A673 (cell line): ENCODE measurements at regions not wholly inside any gene's neighbourhood (a gene's known extent, or its start where the extent isn't known, plus 50 kb on each side); places are given as distances from the start of the nearest gene placed in this dataset.

Source experiments
- BruUV-seq: library from RNA; stranded (reverse); fragments of 400-500 nt; replicated peaks from 2 replicates; lab custom pipeline; 2021; lab: Mats Ljungman, UMichigan
- CTCF ChIA-PET: fragments of 300-600 bp; sonication (Branson Sonifier 250); formaldehyde crosslinking; loops from one replicate; lab custom pipeline; 2022; ENCODE audit warnings: antibody characterized with exemption; lab: Charles Lee
- POLR2A ChIA-PET: fragments of 300-600 bp; sonication (Branson Sonifier 250); formaldehyde crosslinking; loops from one replicate; lab custom pipeline; 2022; ENCODE audit warnings: antibody characterized with exemption; ENCODE audit not compliant: low non-redundant PET; lab: Charles Lee
- DNase-seq: peaks from one replicate; pipeline ENCODE4 v3.0.0-alpha.2; 2015; ENCODE audit warnings: low spot score
- H3K27ac ChIP-seq: fragments of 200-600 bp; sonication (generic); 2 replicates; pipeline ENCODE4 v1.5.1; 2016; ENCODE audit warnings: mixed run types, low read depth, mild to moderate bottlenecking, mixed read lengths, antibody characterized with exemption, low read length; ENCODE audit not compliant: poor library complexity, severe bottlenecking
- H3K27me3 ChIP-seq: fragments of 200-600 bp; sonication (generic); replicated peaks from 2 replicates; pipeline ENCODE4 v1.6.1; 2017; ENCODE audit warnings: mixed run types, low read depth, mild to moderate bottlenecking, mixed read lengths, antibody characterized with exemption, low read length; ENCODE audit not compliant: insufficient read depth, poor library complexity
- H3K36me3 ChIP-seq: fragments of 200-600 bp; sonication (generic); 2 replicates; pipeline ENCODE4 v1.6.1; 2016; ENCODE audit warnings: mixed run types, mild to moderate bottlenecking, mixed read lengths, antibody characterized with exemption, low read length; ENCODE audit not compliant: insufficient read depth, poor library complexity, severe bottlenecking
- H3K4me1 ChIP-seq: fragments of 200-600 bp; sonication (generic); 2 replicates; pipeline ENCODE4 v1.6.1; 2017; ENCODE audit warnings: mixed run types, mild to moderate bottlenecking, mixed read lengths, antibody characterized with exemption, low read length; ENCODE audit not compliant: insufficient read depth, poor library complexity, severe bottlenecking
- H3K4me3 ChIP-seq: fragments of 200-600 bp; sonication (generic); 2 replicates; pipeline ENCODE4 v1.5.1; 2016; ENCODE audit warnings: low read depth, mixed run types, mild to moderate bottlenecking, mixed read lengths, low read length; ENCODE audit not compliant: poor library complexity, severe bottlenecking
- H3K9me3 ChIP-seq: fragments of 200-600 bp; sonication (generic); 2 replicates; pipeline ENCODE4 v1.6.1; 2016; ENCODE audit warnings: mixed run types, low read depth, mild to moderate bottlenecking, mixed read lengths, antibody characterized with exemption, low read length; ENCODE audit not compliant: poor library complexity, severe bottlenecking
- CTCF ChIP-seq: fragments of 300-800, 200-600 bp; sonication (generic); conservative IDR thresholded peaks from 2 replicates; pipeline ENCODE4 v1.5.1; 2017; ENCODE audit warnings: low read depth, mild to moderate bottlenecking, antibody characterized with exemption, low read length, moderate library complexity, mixed read lengths
- EZH2 ChIP-seq: fragments of 200-600 bp; sonication (generic); IDR thresholded peaks from 2 replicates; pipeline ENCODE4 v1.6.1; 2017; ENCODE audit warnings: borderline replicate concordance, low read depth, mild to moderate bottlenecking, mixed read lengths, antibody characterized with exemption, low read length; ENCODE audit not compliant: poor library complexity, severe bottlenecking
- intact Hi-C: fragments of 100-400 bp; cut with micrococcal nuclease; formaldehyde crosslinking; loops from one replicate; pipeline ENCODE4 v1.10.0; 2022; ENCODE audit not compliant: unreplicated experiment

GRCh38 chr1:191305370-191305769 lies 827.7 kb upstream of the BRINP3 start:
- Histone ChIP-seq H3K27me3 (no peaks in the 10 kb centered on the region), H3K27ac (no peak overlapping the region), H3K4me1 (no peaks in the 10 kb centered on the region), H3K9me3 (peaks cover 1% of the 10 kb centered on the region), H3K36me3 (no peaks in the 10 kb centered on the region), H3K4me3 (no peak overlapping the region)
- TF ChIP-seq CTCF (no peak), EZH2 (no peak)
- no peak for DNase-seq
- ChIA-PET POLR2A (no interaction called here), CTCF (no interaction called here)
- intact Hi-C loops = no loop called here
- no TSS peak for BruUV-seq

DNA sequence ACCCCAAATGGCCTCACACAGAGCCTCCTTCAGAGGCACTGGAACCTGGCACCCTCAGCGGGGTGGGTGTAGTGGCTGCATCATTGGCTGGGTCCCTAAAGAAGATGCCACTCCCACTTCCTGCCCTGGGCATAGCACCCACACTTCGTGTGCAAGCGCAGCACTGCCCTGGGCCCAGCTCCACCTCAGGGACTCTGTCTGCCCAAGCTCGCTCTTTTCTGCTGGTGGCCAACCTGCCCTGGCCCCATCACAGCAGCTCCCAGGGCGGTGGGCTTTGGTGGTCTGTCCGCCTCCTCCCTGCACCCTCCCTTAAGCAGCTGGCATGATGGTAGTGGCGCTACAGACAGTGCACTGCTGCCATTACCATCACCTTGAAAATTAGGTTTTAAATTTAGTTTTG lies 829.3 kb upstream of the BRINP3 start:
- Histone ChIP-seq H3K27me3 (no peaks in the 10 kb centered on the region), H3K27ac (no peak overlapping the region), H3K4me3 (no peak overlapping the region), H3K4me1 (no peaks in the 10 kb centered on the region), H3K36me3 (no peaks in the 10 kb centered on the region), H3K9me3 (no peaks in the 10 kb centered on the region)
- no peak for TF ChIP-seq EZH2
- TF ChIP-seq CTCF = no peak
- ChIA-PET CTCF (no interaction called here), POLR2A (no interaction called here)
- DNase-seq = no peak
- BruUV-seq = no TSS peak
- intact Hi-C loops = no loop called here

- Histone ChIP-seq H3K9me3 (no peaks in the 10 kb centered on the region), H3K27ac (no peak overlapping the region), H3K27me3 (no peaks in the 10 kb centered on the region), H3K4me3 (no peak overlapping the region), H3K36me3 (no peaks in the 10 kb centered on the region), H3K4me1 (no peaks in the 10 kb centered on the region)
- peak; percentile 12 for DNase-seq
- POLR2A ChIA-PET = no interaction called here
- TF ChIP-seq CTCF = no peak
- no peak for TF ChIP-seq EZH2
- BruUV-seq = no TSS peak
- intact Hi-C loops = no loop called here
- CTCF ChIA-PET = no interaction called here
These were observed 838.2 kb upstream of the RGS18 start for GRCh38 chr1:191320062-191320461.
